Choroid plexus epithelial cell (primary cell): ENCODE measurements at regions not wholly inside any gene's neighbourhood (a gene's known extent, or its start where the extent isn't known, plus 50 kb on each side); places are given as distances from the start of the nearest gene placed in this dataset.
"Not testable (repeated sequence)": the region's sequence is repeated elsewhere in the genome, so short reads cannot be mapped to it uniquely, and the experiment has no call there.

Source experiments
- DNase-seq: peaks from one replicate; pipeline ENCODE4 v3.0.0-alpha.2; 2010; ENCODE audit warnings: low read depth
- H3K4me3 ChIP-seq: 2 replicates; pipeline ENCODE4 v1.5.1; 2011; ENCODE audit warnings: low read depth, mild to moderate bottlenecking, control low read depth, low read length, moderate library complexity
- TF ChIP-seq, protein P1 (sequence below): conservative IDR thresholded peaks from 2 replicates; pipeline ENCODE4 v1.5.1; 2011; ENCODE audit warnings: low read depth, mild to moderate bottlenecking, control low read depth, inconsistent platforms, low read length, moderate library complexity

DNA sequence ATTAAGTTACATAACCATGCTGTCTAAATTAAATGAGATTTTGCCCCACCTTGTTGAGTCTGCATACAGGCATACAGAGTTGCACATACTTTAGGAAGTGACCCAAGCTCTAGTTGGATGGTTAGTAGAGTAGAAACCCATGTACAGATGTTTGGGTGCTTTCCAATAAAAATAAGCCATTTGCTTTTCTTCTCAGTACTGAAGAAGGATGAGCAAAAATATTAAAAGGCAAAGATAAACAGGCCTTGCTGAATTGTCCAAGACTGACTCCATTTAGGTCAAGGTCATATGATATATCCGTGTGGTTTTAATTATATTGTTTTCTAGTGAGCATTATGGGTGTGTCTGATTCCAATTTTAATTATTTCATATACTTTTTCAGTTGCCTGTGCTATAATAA is 589.4 kb downstream of the RFPL4B start:
- TF ChIP-seq, protein P1, sequence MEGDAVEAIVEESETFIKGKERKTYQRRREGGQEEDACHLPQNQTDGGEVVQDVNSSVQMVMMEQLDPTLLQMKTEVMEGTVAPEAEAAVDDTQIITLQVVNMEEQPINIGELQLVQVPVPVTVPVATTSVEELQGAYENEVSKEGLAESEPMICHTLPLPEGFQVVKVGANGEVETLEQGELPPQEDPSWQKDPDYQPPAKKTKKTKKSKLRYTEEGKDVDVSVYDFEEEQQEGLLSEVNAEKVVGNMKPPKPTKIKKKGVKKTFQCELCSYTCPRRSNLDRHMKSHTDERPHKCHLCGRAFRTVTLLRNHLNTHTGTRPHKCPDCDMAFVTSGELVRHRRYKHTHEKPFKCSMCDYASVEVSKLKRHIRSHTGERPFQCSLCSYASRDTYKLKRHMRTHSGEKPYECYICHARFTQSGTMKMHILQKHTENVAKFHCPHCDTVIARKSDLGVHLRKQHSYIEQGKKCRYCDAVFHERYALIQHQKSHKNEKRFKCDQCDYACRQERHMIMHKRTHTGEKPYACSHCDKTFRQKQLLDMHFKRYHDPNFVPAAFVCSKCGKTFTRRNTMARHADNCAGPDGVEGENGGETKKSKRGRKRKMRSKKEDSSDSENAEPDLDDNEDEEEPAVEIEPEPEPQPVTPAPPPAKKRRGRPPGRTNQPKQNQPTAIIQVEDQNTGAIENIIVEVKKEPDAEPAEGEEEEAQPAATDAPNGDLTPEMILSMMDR: no peak
- no peak overlapping the region for H3K4me3 ChIP-seq
- DNase-seq: peak; percentile 88

DNA sequence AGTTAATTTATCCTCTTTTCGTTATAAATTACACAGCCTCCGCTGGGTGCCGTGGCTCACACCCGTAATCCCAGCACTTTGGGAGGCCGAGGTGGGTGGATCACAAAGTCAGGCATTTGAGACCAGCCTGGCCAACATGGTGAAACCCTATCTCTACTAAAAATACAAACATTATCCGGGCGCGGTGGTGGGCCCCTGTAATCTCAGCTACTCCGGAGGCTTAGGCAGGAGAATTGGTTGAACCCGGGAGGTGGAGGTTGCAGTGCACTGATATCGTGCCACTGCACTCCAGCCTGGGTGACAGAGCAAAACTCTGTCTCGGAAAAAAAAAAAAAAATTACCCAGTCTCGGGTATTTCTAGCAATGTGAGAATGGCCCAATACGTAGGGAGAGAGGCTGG is 590.6 kb downstream of the RFPL4B start:
- not testable (repeated sequence) for DNase-seq, H3K4me3 ChIP-seq

DNA sequence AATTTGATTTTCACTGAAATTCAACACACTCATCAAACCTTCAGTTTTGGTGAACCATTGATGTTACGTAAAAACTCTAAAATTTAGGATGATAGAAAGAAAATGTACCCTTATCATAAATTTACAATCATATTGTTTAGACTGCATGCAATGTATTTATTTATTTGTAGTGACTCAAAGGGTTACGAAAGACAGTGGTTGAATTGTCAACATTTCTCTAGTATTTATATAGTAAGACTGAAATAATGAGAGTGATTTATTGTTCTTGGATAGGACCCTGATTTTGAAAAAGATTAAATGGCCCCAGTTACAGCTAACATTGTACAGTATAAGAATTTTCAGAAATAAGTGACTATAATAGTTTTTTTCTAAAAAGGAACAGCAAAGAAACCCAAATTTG is 591.5 kb downstream of the RFPL4B start:
- TF ChIP-seq, protein P1: no peak
- no peak for DNase-seq
- H3K4me3 ChIP-seq: no peak overlapping the region

DNA sequence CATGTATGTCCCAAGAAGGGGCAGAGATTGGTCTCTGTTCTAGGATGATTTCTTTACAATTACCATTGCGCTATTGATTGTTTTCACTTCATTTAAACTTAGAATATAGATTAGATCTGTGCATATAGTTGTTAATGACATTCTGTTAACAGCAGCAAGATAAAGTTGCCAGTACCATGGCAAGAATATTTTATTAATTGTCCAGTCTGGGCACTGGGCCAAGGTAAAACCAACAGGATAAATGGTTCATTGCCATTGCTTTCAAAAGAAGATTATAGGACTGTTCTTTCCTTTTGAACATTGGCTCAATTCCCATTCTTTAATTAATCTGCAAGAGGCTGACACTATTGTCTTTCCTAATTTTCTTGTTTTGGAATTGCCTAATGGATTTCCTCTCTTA is 592.4 kb downstream of the RFPL4B start:
- H3K4me3 ChIP-seq: no peak overlapping the region
- no peak for DNase-seq
- TF ChIP-seq, protein P1: no peak

DNA sequence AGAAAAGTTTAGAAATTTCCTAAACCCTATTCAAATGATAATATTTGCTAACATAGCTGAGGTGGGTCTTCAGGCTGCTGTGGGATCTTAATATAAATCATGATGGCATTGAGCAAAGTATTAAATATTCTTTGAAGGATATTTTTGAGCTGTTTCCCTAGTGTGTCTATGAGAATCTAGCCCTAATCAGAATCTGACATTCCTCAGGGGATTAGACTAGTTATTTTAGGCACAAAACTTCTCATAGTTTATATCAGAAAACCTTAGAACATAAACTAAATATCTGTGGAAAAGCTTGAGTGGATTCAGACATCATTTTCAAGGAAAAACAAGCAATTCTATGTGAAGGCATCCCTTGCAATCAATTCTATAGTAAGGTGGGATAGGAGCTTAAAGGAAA is 594.5 kb downstream of the RFPL4B start:
- TF ChIP-seq, protein P1: no peak
- no peak overlapping the region for H3K4me3 ChIP-seq
- no peak for DNase-seq

DNA sequence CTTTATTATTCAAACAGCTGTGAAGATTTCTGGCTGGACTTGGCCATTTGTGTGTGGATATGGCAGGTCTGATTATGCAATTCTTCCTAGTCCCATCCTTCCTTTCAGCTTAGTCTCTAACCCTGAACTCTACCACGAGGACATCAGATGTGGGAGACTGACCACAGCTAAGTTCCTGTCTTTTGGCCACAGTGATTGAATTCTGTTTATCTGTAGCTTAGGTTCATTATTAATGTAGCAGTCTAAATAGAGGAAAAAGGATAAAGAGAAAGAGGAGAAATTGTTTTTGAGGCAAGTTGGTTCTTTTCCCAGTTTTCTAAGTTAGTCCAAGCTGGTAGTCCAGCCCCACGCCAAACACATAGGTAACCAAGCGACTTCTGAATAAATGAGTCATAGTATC is 598.9 kb downstream of the RFPL4B start:
- no peak overlapping the region for H3K4me3 ChIP-seq
- TF ChIP-seq, protein P1: no peak
- peak; percentile 66 for DNase-seq

DNA sequence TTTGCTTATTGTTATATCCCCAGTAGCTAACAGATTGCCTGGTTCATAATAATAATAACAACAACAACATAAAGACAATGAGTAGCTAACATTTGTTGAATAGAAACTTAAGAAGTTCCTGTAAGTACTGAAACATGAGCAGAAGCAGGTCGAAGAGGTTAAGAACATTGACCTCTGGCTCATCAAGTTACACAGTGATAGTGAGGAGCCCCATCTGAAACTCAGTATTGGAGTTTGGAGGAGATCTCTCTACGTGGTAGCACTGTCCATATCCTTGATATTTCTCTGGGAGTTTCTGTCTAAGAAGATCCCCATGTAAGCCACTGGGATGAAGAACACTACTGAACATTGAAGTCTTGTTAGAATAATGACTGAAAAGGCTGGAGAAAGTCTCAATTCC is 600.4 kb downstream of the RFPL4B start:
- TF ChIP-seq, protein P1: no peak
- no peak for DNase-seq

DNA sequence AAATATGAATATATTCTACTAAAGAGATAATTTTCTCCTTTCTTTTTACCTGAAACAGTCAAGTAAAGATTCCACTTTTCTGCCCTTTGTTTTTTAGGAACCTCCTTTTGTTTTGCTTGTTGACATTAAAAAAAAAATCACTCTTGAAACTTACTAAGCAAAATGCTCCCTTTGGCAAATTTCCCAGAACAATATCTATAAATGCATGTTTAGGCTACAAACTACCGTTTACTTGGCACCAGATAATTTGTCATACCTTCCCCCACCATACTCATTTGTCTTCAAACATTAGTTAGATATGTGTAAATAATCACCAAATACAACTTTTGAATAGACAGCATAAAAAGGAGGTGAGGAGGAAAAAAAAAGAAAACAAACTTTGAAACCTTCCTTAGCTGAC is 604.7 kb downstream of the RFPL4B start:
- peak; percentile 52 for DNase-seq

More for the DNA sequence above, 600.4 kb downstream of the RFPL4B start:
- no peak overlapping the region for H3K4me3 ChIP-seq

DNA sequence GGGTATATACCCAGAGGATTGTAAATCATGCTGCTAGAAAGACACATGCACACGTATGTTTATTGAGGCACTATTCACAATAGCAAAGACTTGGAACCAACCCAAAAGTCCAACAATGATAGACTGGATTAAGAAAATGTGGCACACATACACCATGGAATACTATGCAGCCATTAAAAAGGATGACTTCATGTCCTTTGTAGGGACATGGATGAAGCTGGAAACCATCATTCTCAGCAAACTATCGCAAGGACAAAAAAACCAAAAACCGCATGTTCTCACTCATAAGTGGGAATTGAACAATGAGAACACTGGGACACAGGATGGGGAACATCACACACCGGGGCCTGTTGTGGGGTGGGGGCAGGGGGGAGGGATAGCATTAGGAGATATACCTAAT is 608.6 kb downstream of the RFPL4B start:
- not testable (repeated sequence) for H3K4me3 ChIP-seq, DNase-seq

More for the DNA sequence above, 604.7 kb downstream of the RFPL4B start:
- no peak overlapping the region for H3K4me3 ChIP-seq
- TF ChIP-seq, protein P1: no peak
